HEK293T (cell line): ENCODE measurements at regions not wholly inside any gene's neighbourhood (a gene's known extent, or its start where the extent isn't known, plus 50 kb on each side); places are given as distances from the start of the nearest gene placed in this dataset.

Experiments used
- ARNT ChIP-seq: fragments of 450-650 bp; IDR thresholded peaks from 2 replicates; pipeline ENCODE4 v1.6.1; 2017; ENCODE audit warnings: mild to moderate bottlenecking
- LEF1 ChIP-seq: fragments of 450-650 bp; IDR thresholded peaks from 2 replicates; pipeline ENCODE4 v1.6.1; 2017; ENCODE audit warnings: mild to moderate bottlenecking, borderline replicate concordance
- SP1 ChIP-seq: fragments of 450-650 bp; IDR thresholded peaks from 2 replicates; pipeline ENCODE4 v1.6.1; 2017
- TARDBP ChIP-seq: fragments of 450-650 bp; IDR thresholded peaks from 2 replicates; pipeline ENCODE4 v1.6.1; 2016
- TF ChIP-seq, protein P1 (sequence below): fragments of 450-650 bp; IDR thresholded peaks from 2 replicates; pipeline ENCODE4 v1.6.1; 2016

DNA sequence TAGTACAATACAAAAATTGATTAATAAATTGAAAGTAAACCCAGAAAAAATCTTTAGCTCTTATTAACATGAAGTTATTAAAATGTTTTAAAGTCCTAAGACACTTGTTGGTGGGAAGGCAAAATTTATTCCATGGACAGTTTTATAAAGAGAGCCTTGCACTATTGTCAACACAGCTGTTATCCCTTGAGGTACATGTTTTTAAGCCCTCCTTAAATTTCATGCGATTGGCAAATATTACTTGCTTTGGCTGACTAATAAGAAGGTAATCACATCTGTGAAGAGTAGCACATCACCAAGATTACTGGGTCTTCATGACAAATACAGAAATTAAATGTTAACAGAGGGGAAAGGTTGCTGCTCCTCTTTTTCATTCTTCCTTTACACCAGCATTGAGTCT is 611.1 kb downstream of the BRINP3 start:
- TF ChIP-seq ARNT (no peak), SP1 (no peak), TARDBP (no peak), LEF1 (no peak)
- TF ChIP-seq, protein P1, sequence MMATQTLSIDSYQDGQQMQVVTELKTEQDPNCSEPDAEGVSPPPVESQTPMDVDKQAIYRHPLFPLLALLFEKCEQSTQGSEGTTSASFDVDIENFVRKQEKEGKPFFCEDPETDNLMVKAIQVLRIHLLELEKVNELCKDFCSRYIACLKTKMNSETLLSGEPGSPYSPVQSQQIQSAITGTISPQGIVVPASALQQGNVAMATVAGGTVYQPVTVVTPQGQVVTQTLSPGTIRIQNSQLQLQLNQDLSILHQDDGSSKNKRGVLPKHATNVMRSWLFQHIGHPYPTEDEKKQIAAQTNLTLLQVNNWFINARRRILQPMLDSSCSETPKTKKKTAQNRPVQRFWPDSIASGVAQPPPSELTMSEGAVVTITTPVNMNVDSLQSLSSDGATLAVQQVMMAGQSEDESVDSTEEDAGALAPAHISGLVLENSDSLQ: no peak
